Peyer's patch (tissue), 4 donors: ENCODE measurements at regions not wholly inside any gene's neighbourhood (a gene's known extent, or its start where the extent isn't known, plus 50 kb on each side); places are given as distances from the start of the nearest gene placed in this dataset.

ENCODE experiments used
- DNase-seq, 3 donors: peaks; one replicate each; pipeline ENCODE4 v3.0.0-alpha.2; 2017 to 2019
- H3K27ac ChIP-seq, 4 donors: fragments of 200-600 bp; sonication (generic); one replicate each; pipeline ENCODE4 v1.5.1; 2016 to 2019
- H3K27me3 ChIP-seq, 2 donors: fragments of 200-600 bp; sonication (generic); one replicate each; pipeline ENCODE4 v1.5.1; 2019
- H3K36me3 ChIP-seq, 3 donors: fragments of 200-600 bp; sonication (generic); one replicate each; pipeline ENCODE4 v1.5.1; 2016 to 2019
- H3K4me1 ChIP-seq, 4 donors: fragments of 200-600 bp; sonication (generic); one replicate each; pipeline ENCODE4 v1.5.1; 2016 to 2019
- H3K4me3 ChIP-seq, 4 donors: fragments of 200-600 bp; sonication (generic); 1 replicate in 3 of 4; 2 replicates in 1 of 4; pipeline ENCODE4 v1.5.1; 2016 to 2019; ENCODE audit warnings: mild to moderate bottlenecking in 1 of 4
- H3K9me3 ChIP-seq, 4 donors: fragments of 200-600 bp; sonication (generic); one replicate each; pipeline ENCODE4 v1.5.1; 2016 to 2019; ENCODE audit warnings: mild to moderate bottlenecking in 1 of 4
- POLR2A ChIP-seq, 2 donors: fragments of 450-650 bp; IDR thresholded peaks; one replicate each; pipeline ENCODE4 v1.5.1; 2017; ENCODE audit warnings: antibody characterized with exemption in 2 of 2, mild to moderate bottlenecking in 2 of 2, moderate library complexity in 2 of 2
- TF ChIP-seq, protein P1 (sequence below), 6 experiments: fragments of 450-650 bp in 4 of 6; fragments of 200-600 bp in 2 of 6; sonication (generic) in 1 of 6; IDR thresholded peaks; one replicate each; pipeline ENCODE4 v1.5.1; 2017 to 2019; ENCODE audit warnings: antibody characterized with exemption in 6 of 6, mild to moderate bottlenecking in 3 of 6, moderate library complexity in 1 of 6

DNA sequence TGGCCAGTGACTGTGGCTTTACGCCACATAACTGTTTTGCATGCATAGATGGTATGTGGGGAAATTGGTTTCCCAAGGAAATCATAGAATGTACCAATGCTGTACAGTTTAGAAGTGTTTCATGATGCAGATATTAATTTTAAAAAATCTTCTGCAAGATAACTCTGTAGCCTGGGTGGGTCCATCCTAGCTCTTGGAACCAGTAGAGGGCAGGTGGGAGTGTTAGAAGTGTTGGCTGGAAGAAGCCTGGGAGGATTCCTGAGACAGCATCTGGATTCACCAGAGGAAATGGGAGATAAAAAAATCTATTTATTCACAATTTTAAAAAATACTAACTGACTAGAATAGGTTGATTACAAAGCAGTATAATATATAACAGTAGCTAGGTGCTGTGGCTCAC is 139.9 kb upstream of the GRIA4 start:
- H3K36me3 ChIP-seq, result no peaks in the 10 kb centered on the region
- no peaks in the 10 kb centered on the region for H3K9me3 ChIP-seq
- no peak for TF ChIP-seq POLR2A (IDR thresholded peaks at IDR 0.05)
- TF ChIP-seq, protein P1, sequence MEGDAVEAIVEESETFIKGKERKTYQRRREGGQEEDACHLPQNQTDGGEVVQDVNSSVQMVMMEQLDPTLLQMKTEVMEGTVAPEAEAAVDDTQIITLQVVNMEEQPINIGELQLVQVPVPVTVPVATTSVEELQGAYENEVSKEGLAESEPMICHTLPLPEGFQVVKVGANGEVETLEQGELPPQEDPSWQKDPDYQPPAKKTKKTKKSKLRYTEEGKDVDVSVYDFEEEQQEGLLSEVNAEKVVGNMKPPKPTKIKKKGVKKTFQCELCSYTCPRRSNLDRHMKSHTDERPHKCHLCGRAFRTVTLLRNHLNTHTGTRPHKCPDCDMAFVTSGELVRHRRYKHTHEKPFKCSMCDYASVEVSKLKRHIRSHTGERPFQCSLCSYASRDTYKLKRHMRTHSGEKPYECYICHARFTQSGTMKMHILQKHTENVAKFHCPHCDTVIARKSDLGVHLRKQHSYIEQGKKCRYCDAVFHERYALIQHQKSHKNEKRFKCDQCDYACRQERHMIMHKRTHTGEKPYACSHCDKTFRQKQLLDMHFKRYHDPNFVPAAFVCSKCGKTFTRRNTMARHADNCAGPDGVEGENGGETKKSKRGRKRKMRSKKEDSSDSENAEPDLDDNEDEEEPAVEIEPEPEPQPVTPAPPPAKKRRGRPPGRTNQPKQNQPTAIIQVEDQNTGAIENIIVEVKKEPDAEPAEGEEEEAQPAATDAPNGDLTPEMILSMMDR (IDR thresholded peaks at IDR 0.05), result no peak
- H3K4me1 ChIP-seq, result no peaks in the 10 kb centered on the region
- no peak overlapping the region for H3K27ac ChIP-seq
- no peaks in the 10 kb centered on the region for H3K27me3 ChIP-seq
- no peak overlapping the region for H3K4me3 ChIP-seq
- DNase-seq, result no peak

DNA sequence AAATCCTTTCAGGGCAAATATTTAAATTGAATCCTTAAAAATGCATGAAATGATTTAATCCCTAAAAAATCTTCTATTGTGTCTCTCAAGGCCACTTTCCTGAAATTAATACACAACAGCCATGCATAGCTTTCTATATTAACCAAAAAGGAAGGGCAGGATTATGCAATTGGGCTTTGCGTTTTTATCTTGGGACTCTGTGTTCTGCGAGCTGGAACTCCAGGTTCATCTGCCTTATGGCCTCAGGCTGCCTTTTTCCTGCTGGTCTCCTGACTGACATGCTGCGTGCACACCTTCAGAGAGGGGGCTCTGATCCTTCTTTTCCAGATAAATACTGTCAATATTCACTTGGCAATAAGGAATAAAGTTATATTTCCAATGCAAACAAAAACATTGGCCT is 141.7 kb upstream of the GRIA4 start:
- Histone ChIP-seq H3K27me3 (no peaks in the 10 kb centered on the region), H3K27ac (no peak overlapping the region), H3K4me3 (no peak overlapping the region), H3K9me3 (no peaks in the 10 kb centered on the region), H3K4me1 (no peaks in the 10 kb centered on the region), H3K36me3 (no peaks in the 10 kb centered on the region)
- no peak for TF ChIP-seq POLR2A (IDR thresholded peaks at IDR 0.05)
- TF ChIP-seq, protein P1 (IDR thresholded peaks at IDR 0.05), result no peak
- DNase-seq, result no peak

DNA sequence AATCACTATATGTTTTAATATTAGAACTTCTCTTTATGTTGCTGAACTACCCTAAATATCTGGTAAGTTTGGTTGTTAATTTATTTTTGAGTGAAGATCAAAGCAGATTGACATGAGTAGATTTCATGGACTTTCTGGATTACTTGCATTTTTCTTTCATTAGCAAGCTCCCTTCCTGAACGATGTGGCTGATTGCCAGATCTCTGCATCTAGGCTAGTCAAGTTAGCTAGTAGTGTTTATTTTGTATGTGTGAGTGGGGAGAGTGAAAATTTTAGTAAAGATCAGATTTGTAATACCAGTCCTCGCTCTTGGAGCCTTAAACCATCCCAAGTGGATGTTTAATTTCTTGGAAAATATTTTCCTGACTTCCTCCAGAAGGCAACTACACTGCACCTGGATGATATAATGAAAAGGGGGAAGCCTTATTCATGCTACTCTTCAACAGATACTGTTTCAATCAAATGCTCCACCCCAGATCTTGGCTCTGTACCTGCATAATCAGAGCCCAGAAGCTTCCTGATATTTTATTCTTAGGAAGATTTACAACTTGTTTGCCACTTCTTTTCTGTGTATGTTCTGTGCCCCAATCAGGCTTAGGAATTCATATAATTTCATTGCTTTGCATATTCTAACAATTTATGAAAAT is 143.2 kb upstream of the GRIA4 start:
- no peak overlapping the region for H3K4me3 ChIP-seq
- H3K9me3 ChIP-seq, result no peaks in the 10 kb centered on the region
- H3K27me3 ChIP-seq, result no peaks in the 10 kb centered on the region
- no peak for DNase-seq
- no peaks in the 10 kb centered on the region for H3K36me3 ChIP-seq
- no peak overlapping the region for H3K27ac ChIP-seq
- H3K4me1 ChIP-seq, result no peaks in the 10 kb centered on the region
- TF ChIP-seq POLR2A (IDR thresholded peaks at IDR 0.05), result no peak
- TF ChIP-seq, protein P1 (IDR thresholded peaks at IDR 0.05), result no peak

DNA sequence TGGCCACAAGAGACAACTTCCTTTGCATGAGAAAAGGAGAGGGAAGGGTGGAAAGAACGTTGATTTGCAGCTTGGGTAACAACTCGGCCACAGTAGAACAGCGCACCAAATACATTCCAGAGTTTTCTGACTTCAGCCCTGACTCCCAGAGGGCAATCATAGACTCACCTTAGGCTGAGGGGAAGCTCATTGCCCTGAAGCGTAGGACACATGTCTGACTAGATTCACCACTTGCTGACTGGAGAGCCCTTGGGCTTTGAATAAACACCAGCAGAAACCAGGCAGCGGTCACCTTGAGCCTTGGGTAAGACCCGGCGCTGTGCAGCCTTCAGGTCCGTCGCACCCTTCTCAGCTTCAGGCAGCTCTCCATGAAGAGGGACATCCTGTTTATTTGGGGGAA is 151.8 kb upstream of the GRIA4 start:
- no peaks in the 10 kb centered on the region for H3K27me3 ChIP-seq
- no peaks in the 10 kb centered on the region for H3K4me1 ChIP-seq
- DNase-seq, result peak in 1 of 3 donors; percentile 18
- TF ChIP-seq POLR2A (IDR thresholded peaks at IDR 0.05), result no peak
- TF ChIP-seq, protein P1 (IDR thresholded peaks at IDR 0.05), result no peak
- no peak overlapping the region for H3K4me3 ChIP-seq
- H3K27ac ChIP-seq, result no peak overlapping the region
- H3K36me3 ChIP-seq, result no peaks in the 10 kb centered on the region
- no peaks in the 10 kb centered on the region for H3K9me3 ChIP-seq

DNA sequence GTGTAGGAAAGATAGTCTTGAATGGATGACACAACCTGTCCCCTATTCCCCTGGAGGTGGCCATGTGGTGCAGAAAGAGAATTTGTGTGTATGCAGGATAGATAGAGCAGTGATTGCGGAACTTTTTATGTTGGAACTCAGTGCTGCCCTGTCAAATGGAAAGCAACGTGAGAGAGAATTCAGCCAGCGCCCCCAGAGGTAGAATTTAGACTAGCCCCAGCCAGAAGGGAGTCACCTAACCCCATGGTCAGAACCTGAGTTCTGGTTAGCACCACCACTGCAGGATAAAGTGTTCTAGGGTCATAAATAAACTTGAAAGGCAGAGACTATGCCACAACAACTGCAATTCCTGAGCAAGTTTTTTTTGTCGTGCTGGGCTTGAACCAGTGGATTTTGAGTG is 152.9 kb upstream of the GRIA4 start:
- H3K9me3 ChIP-seq, result no peaks in the 10 kb centered on the region
- H3K4me3 ChIP-seq, result no peak overlapping the region
- no peak overlapping the region for H3K27ac ChIP-seq
- H3K4me1 ChIP-seq, result no peaks in the 10 kb centered on the region
- H3K36me3 ChIP-seq, result no peaks in the 10 kb centered on the region
- TF ChIP-seq, protein P1 (IDR thresholded peaks at IDR 0.05), result no peak
- no peak for TF ChIP-seq POLR2A (IDR thresholded peaks at IDR 0.05)
- H3K27me3 ChIP-seq, result no peaks in the 10 kb centered on the region
- DNase-seq, result no peak
